K562 (cell line): ENCODE measurements at regions not wholly inside any gene's neighbourhood (a gene's known extent, or its start where the extent isn't known, plus 50 kb on each side); places are given as distances from the start of the nearest gene placed in this dataset.

Experiments used
- ATAC-seq: fragments of 200-7000 bp; cut with Tn5 transposase; 3 replicates; pipeline ENCODE4 v1.9.1; 2020; ENCODE audit warnings: moderate library complexity
- BruUV-seq: library from RNA; stranded (reverse); fragments of 400-500 nt; replicated peaks from 2 replicates; lab custom pipeline; 2021; lab: Mats Ljungman, UMichigan
- CTCF ChIA-PET: fragments of 300-600 bp; formaldehyde crosslinking; extraction: SDS; loops from one replicate; lab custom pipeline; 2021; ENCODE audit warnings: low intra/inter-chr PET ratio; lab: Yijun Ruan, JAX
- POLR2A ChIA-PET: fragments of 300-600, 350-650 bp; sonication (Branson Sonifier 250); formaldehyde crosslinking; extraction: SDS; loops from one replicate; lab custom pipeline; 2021; ENCODE audit warnings: antibody characterized with exemption, inconsistent platforms; lab: Yijun Ruan, JAX
- DNase-seq, 4 experiments: peaks; one replicate each; pipeline versions ENCODE4 v3.0.0 to v3.0.0-alpha.2; 2011 to 2018; ENCODE audit warnings: low spot score in 3 of 4, mixed read lengths in 3 of 4; ENCODE audit errors: extremely low read depth in 1 of 4
- FAIRE-seq: peaks from 2 replicates; lab custom pipeline; 2011; peaks lifted over from hg19 to GRCh38; lab: Jason Lieb, UNC
- H2AFZ ChIP-seq: 2 replicates; pipeline ENCODE4 v1.6.0; 2011; ENCODE audit warnings: low read depth, low read length, control low read depth, inconsistent platforms
- H3K27ac ChIP-seq: fragments of 200-600 bp; 3 replicates; pipeline ENCODE4 v1.8.0; 2011; ENCODE audit warnings: low read depth, mild to moderate bottlenecking, control low read depth, inconsistent platforms, low read length, moderate library complexity, mixed read lengths; ENCODE audit errors: extremely low read depth
- H3K27me3 ChIP-seq, 2 experiments: fragments of 300-600 bp in 1 of 2; 2 replicates in 1 of 2; 3 replicates in 1 of 2; pipeline versions ENCODE4 v1.6.0 to v1.8.0; 2011; ENCODE audit warnings: inconsistent platforms in 2 of 2, low read length in 2 of 2, mild to moderate bottlenecking in 1 of 2, mixed read lengths in 1 of 2, moderate library complexity in 1 of 2; ENCODE audit not compliant: control insufficient read depth in 2 of 2, insufficient read depth in 2 of 2
- H3K36me3 ChIP-seq: fragments of 300-600 bp; 3 replicates; pipeline ENCODE4 v1.8.0; 2011; ENCODE audit warnings: mild to moderate bottlenecking, low read length, inconsistent platforms; ENCODE audit not compliant: control insufficient read depth, insufficient read depth
- H3K4me1 ChIP-seq, 2 experiments: fragments of 200-600 bp in 1 of 2; replicated peaks in 1 of 2; 2 replicates in 1 of 2; 3 replicates in 1 of 2; pipeline versions ENCODE4 v1.5.1 to v1.8.0; 2011; ENCODE audit warnings: inconsistent platforms in 2 of 2, low read length in 2 of 2, mild to moderate bottlenecking in 1 of 2, mixed read lengths in 1 of 2, moderate library complexity in 1 of 2; ENCODE audit not compliant: control insufficient read depth in 2 of 2, insufficient read depth in 2 of 2
- H3K4me2 ChIP-seq: 2 replicates; pipeline ENCODE4 v1.6.1; 2011; ENCODE audit warnings: low read length, control low read depth, inconsistent platforms, mixed read lengths; ENCODE audit not compliant: insufficient read depth
- H3K4me3 ChIP-seq: fragments of 200-600 bp; sonication (generic), shearing (Covaris generic); 2 replicates; pipeline ENCODE4 v1.5.1; 2016; ENCODE audit warnings: control low read depth, inconsistent platforms
- H3K79me2 ChIP-seq: fragments of 200-600 bp; 3 replicates; pipeline ENCODE4 v1.8.0; 2011; ENCODE audit warnings: low read length, inconsistent platforms; ENCODE audit not compliant: control insufficient read depth, insufficient read depth
- H3K9ac ChIP-seq, 2 experiments: 2 replicates each; pipeline versions ENCODE4 v1.6.0 to v1.6.1; 2011; ENCODE audit warnings: low read depth in 2 of 2, low read length in 2 of 2, control low read depth in 1 of 2, inconsistent platforms in 1 of 2, mild to moderate bottlenecking in 1 of 2, mixed read lengths in 1 of 2; ENCODE audit not compliant: insufficient read depth in 1 of 2
- H3K9me1 ChIP-seq: one replicate; pipeline ENCODE4 v1.6.0; 2011; ENCODE audit warnings: inconsistent platforms, mild to moderate bottlenecking, low read length, moderate library complexity; ENCODE audit not compliant: control insufficient read depth, insufficient read depth
- H3K9me3 ChIP-seq: replicated peaks from 2 replicates; pipeline ENCODE4 v1.5.1; 2011; ENCODE audit warnings: low read depth, low read length, inconsistent platforms; ENCODE audit not compliant: control insufficient read depth, insufficient read depth
- H4K20me1 ChIP-seq: replicated peaks from 2 replicates; pipeline ENCODE4 v1.6.1; 2011; ENCODE audit warnings: low read length, inconsistent platforms, mixed read lengths; ENCODE audit not compliant: control insufficient read depth, insufficient read depth
- NR1H2 ChIP-seq: sonication (generic); formaldehyde crosslinking; IDR thresholded peaks from 2 replicates; pipeline ENCODE4 v1.4.0; 2020; ENCODE audit warnings: mild to moderate bottlenecking, missing genetic modification reagents
- RFX1 ChIP-seq: fragments of 450-650 bp; IDR thresholded peaks from 2 replicates; pipeline ENCODE4 v1.6.1; 2016; ENCODE audit warnings: mild to moderate bottlenecking, moderate library complexity
- ZFX ChIP-seq: sonication (generic); formaldehyde crosslinking; IDR thresholded peaks from 2 replicates; pipeline ENCODE4 v1.8.0; 2022; ENCODE audit warnings: mild to moderate bottlenecking, missing genetic modification reagents, moderate library complexity
- WGBS: fragments of 100-300 bp; shearing (Covaris generic); methylation state at CpG from one replicate; pipeline ENCODE4 v1.1.6; 2016; ENCODE audit warnings: low coverage, mixed read lengths; ENCODE audit not compliant: insufficient coverage; ENCODE audit errors: missing lambda C conversion rate; 5-methylcytosine and 5-hydroxymethylcytosine counted together
- in situ Hi-C: fragments of 300-500 bp; cut with MboI; formaldehyde crosslinking; loops from 4 replicates; pipeline ENCODE4 v1.15.0; 2018; ENCODE audit warnings: inconsistent platforms, mixed read lengths
- intact Hi-C: fragments of 100-400 bp; cut with micrococcal nuclease; formaldehyde crosslinking; loops from 2 replicates; pipeline ENCODE4 v1.14.2; 2022
- TF ChIP-seq, protein P1 (sequence below), 3 experiments: IDR thresholded peaks in 2 of 3; conservative IDR thresholded peaks in 1 of 3; 2 replicates each; pipeline ENCODE4 v1.5.1; 2011 to 2012; ENCODE audit warnings: low read length in 3 of 3, mild to moderate bottlenecking in 3 of 3, control low read depth in 2 of 3, improper control_type of control experiment in 1 of 3, inconsistent platforms in 1 of 3, low read depth in 1 of 3, mixed read lengths in 1 of 3, moderate library complexity in 1 of 3; ENCODE audit not compliant: insufficient read depth in 2 of 3

DNA sequence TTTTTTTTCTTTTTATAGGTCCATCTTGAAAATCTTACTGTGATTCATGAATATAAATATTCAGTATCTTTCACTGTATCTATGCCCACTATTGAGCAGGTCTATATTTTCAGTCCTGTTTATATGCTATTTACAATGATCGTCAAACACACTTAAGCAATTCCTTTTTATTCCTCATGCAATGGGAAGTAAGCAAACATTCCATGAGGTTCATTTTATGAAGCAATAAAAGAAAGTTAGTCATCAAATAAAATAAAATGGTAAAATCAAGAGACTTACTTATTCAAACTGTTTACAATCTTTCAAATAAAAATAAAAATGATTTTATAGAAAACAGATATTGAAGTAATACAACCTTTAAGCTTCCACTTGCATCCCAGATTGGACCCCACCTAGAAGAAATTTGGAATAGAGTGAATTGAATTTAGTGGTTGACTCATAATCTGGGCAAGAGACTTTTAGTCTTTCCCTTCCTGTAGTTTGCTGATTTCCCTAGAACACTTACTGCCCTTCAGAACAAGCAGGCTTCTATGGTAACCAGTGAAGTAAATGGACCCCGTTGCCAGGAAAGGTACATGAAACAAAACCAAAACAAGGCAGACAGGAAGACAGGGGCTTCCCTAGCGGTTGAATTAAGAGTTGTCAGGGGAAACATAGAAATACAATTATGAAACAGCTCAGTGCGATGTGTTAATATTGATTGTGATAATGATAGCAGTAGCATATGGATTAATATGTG, 241.0 kb upstream of the ATP2B1 start:
- 1% methylated on average over 4 of the region's 4 CpGs for WGBS
- Histone ChIP-seq H3K27ac (no peak overlapping the region), H3K79me2 (no peaks in the 10 kb centered on the region), H3K4me3 (no peak overlapping the region), H3K4me1 (no peaks in the 10 kb centered on the region), H2AFZ (no peak overlapping the region), H3K4me2 (no peak overlapping the region), H3K9me3 (no peaks in the 10 kb centered on the region), H4K20me1 (no peaks in the 10 kb centered on the region), H3K9ac (no peak overlapping the region), H3K9me1 (no peaks in the 10 kb centered on the region), H3K36me3 (no peaks in the 10 kb centered on the region), H3K27me3 (no peaks in the 10 kb centered on the region)
- intact Hi-C loops (no loop called here), in situ Hi-C loops (no loop called here)
- CTCF ChIA-PET = no interaction called here
- ATAC-seq (no peak), FAIRE-seq (no peak), DNase-seq (peak in 2 of 4 experiments; percentile 6 to 8)
- BruUV-seq = no TSS peak
- no peak for TF ChIP-seq NR1H2 (CRISPR knock-in tag)
- TF ChIP-seq ZFX (CRISPR knock-in tag) = no peak
- TF ChIP-seq, protein P1, sequence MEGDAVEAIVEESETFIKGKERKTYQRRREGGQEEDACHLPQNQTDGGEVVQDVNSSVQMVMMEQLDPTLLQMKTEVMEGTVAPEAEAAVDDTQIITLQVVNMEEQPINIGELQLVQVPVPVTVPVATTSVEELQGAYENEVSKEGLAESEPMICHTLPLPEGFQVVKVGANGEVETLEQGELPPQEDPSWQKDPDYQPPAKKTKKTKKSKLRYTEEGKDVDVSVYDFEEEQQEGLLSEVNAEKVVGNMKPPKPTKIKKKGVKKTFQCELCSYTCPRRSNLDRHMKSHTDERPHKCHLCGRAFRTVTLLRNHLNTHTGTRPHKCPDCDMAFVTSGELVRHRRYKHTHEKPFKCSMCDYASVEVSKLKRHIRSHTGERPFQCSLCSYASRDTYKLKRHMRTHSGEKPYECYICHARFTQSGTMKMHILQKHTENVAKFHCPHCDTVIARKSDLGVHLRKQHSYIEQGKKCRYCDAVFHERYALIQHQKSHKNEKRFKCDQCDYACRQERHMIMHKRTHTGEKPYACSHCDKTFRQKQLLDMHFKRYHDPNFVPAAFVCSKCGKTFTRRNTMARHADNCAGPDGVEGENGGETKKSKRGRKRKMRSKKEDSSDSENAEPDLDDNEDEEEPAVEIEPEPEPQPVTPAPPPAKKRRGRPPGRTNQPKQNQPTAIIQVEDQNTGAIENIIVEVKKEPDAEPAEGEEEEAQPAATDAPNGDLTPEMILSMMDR (IDR thresholded peaks at IDR 0.05 in 2 of 3, conservative IDR thresholded peaks at IDR 0.05 in 1 of 3; ENCODE audit: insufficient read depth in 2 of 3, low read depth in 1 of 3, low read length in 3 of 3) = peak in 1 of 3 experiments; percentile 10; a peak in 1 of 6 replicates
- TF ChIP-seq RFX1 = peak; percentile 13; the same call in 1 of the 2 replicates
- POLR2A ChIA-PET = no interaction called here
